HG03342 (cell line): ENCODE measurements at regions not wholly inside any gene's neighbourhood (a gene's known extent, or its start where the extent isn't known, plus 50 kb on each side); places are given as distances from the start of the nearest gene placed in this dataset.

Experiments
- ATAC-seq: cut with Tn5 transposase; IDR thresholded peaks from one replicate; pipeline ENCODE4 v1.9.1; 2021; ENCODE audit warnings: mild to moderate bottlenecking, moderate library complexity; ENCODE audit not compliant: unreplicated experiment

- no peak for ATAC-seq
Observed at GRCh38 chr2:193566276-193566675, 1371.5 kb upstream of the TMEFF2 start.

- ATAC-seq, result no peak
Observed at GRCh38 chr2:193562031-193562430, 1367.3 kb upstream of the TMEFF2 start.

- peak; percentile 47 for ATAC-seq
Observed at GRCh38 chr2:193561054-193561453, 1366.3 kb upstream of the TMEFF2 start.

- no peak for ATAC-seq
Observed at GRCh38 chr2:193556766-193557470, 1362.2 kb upstream of the TMEFF2 start.

- no peak for ATAC-seq
Observed at GRCh38 chr2:193549661-193550060, 1354.9 kb upstream of the TMEFF2 start.

GRCh38 chr2:193542762-193543161 is 1348.0 kb upstream of the TMEFF2 start:
- ATAC-seq, result peak; percentile 47

- ATAC-seq, result peak; percentile 72
Observed at GRCh38 chr2:193539188-193539587, 1344.5 kb upstream of the TMEFF2 start.

- ATAC-seq, result no peak
Observed at GRCh38 chr2:193538061-193538460, 1343.3 kb upstream of the TMEFF2 start.

- no peak for ATAC-seq
Observed at GRCh38 chr2:193537531-193537930, 1342.8 kb upstream of the TMEFF2 start.

GRCh38 chr2:193528458-193528857 is 1333.7 kb upstream of the TMEFF2 start:
- ATAC-seq, result no peak

GRCh38 chr2:193527146-193527545 is 1332.4 kb upstream of the TMEFF2 start:
- no peak for ATAC-seq

- ATAC-seq, result no peak
Observed at GRCh38 chr2:193523662-193524061, 1328.9 kb upstream of the TMEFF2 start.

GRCh38 chr2:193521523-193521922 is 1326.8 kb upstream of the TMEFF2 start:
- ATAC-seq, result no peak

- ATAC-seq, result no peak
Observed at GRCh38 chr2:193520709-193521458, 1326.2 kb upstream of the TMEFF2 start.

GRCh38 chr2:193518041-193518817 is 1323.5 kb upstream of the TMEFF2 start:
- ATAC-seq, result no peak

GRCh38 chr2:193517615-193518014 is 1322.9 kb upstream of the TMEFF2 start:
- ATAC-seq, result no peak

GRCh38 chr2:193506035-193506434 is 1311.3 kb upstream of the TMEFF2 start:
- ATAC-seq, result no peak

GRCh38 chr2:193505620-193506019 is 1310.9 kb upstream of the TMEFF2 start:
- no peak for ATAC-seq

GRCh38 chr2:193502363-193503035 is 1307.8 kb upstream of the TMEFF2 start:
- ATAC-seq, result no peak

- no peak for ATAC-seq
Observed at GRCh38 chr2:193496786-193497185, 1302.1 kb upstream of the TMEFF2 start.

GRCh38 chr2:193482557-193482956 is 1287.8 kb upstream of the TMEFF2 start:
- peak; percentile 94 for ATAC-seq
